ENCODE measurements at regions not wholly inside any gene's neighbourhood (a gene's known extent, or its start where the extent isn't known, plus 50 kb on each side); places are given as distances from the start of the nearest gene placed in this dataset.
"Not testable (repeated sequence)": the region's sequence is repeated elsewhere in the genome, so short reads cannot be mapped to it uniquely, and the experiment has no call there.

DNA sequence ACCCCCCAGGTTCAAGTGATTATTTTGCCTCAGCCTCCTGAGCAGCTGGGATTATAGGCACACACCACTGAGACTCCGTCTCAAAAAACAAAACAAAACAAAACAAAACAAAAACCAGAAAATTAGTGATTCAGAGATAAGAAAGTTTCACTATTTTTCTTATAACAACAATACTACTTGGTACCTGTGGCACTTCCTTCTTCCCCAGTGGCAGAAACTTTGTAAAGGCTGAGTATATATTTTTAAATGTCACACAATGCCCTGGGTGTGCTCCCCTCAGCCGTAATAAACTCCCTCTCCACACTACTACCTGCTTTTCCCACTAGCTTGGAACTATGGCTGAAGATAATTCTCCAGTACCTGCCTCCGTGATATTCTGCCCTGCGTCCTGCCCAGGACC lies 177.7 kb upstream of the TTC14 start:
- not testable (repeated sequence) for DNase-seq

DNA sequence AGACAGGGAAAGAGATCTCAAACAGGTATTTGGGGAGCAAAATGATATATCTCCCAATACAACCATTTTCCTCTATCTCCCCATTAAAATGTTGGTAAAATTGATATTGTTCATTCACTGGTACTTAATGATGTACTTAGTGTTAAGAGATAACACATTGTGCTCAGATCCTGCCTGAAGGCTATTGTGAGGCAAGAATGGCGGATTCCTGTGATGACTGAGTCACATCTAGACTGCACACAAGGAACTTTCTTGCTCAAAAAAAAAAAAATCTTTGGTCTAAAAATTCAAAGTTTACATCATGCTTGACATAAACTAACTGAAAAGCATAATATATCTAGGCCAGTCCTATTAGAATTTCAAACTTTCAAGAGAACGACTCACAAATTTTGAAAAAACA lies 171.1 kb upstream of the TTC14 start:
- DNase-seq, result no peak

DNA sequence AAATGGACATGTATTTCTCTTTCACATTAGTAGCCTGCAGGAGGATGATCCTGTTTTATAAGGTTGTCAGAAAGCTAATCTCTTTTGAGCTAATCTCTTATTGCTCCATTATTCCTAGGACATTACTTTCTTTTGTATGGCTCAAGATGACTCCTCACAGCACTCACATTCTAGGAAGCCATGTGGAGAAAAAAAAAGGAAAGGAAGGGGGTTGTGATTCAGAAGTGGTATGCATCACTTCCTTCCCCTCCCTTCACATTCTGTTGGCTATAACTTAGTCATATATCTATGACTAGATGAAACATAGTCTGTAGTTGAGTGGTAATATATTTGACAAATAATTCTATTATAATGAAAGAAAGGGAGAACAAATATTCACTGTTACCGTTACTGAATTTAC lies 168.8 kb upstream of the TTC14 start:
- no peak for DNase-seq

DNA sequence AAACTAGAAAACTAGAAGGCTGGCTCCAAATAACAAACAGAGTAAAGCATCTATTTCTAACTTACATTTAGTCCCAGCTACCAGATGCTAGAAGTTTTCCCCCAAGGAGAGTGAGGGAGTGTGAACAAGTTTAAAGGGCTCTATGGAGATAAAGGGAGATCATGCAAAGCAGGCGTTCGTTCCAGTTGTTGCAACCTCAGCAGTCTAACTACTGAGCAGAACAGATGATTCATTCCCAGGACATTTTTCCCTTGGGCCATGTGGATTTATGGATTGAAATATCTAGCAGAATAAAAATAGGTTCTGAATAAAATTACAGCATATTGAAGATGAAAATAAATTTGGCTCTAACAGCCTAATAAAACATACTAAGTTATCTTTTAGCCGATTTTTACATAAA lies 154.8 kb upstream of the TTC14 start:
- no peak for DNase-seq

DNA sequence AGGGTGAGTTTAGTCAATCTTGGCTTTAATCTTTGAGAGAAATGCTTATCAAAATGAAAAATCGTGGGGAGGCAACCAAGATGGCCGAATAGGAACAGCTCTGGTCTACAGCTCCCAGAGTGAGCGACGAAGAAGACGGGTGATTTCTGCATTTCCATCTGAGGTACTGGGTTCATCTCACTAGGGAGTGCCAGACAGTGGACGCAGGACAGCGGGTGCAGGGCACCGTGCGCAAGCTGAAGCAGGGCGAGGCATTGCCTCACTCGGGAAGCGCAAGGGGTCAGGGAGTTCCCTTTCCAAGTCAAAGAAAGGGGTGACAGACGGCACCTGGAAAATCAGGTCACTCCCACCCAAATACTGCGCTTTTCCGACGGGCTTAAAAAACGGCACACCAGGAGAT lies 153.6 kb upstream of the TTC14 start:
- DNase-seq, result not testable (repeated sequence)

DNA sequence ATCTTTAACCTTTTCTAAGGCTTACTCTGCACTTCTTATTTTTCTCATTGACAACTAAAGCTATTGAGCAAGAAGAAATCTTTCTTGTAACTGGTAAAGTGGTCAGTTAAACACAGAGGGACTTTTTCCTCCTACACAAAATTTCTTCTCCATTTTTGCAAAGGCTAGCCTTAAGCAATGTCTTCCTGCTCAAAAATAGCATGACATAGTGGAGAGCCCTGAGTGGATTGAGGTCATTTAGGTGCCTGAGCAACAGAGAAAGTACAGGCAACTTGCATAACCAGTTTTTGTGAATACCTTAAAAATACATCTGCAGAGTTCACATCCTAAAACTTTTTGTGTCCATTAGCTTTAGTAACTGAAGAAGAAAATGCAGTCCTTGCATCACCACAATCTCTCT lies 144.7 kb upstream of the TTC14 start:
- DNase-seq, result peak; percentile 17 to 55

DNA sequence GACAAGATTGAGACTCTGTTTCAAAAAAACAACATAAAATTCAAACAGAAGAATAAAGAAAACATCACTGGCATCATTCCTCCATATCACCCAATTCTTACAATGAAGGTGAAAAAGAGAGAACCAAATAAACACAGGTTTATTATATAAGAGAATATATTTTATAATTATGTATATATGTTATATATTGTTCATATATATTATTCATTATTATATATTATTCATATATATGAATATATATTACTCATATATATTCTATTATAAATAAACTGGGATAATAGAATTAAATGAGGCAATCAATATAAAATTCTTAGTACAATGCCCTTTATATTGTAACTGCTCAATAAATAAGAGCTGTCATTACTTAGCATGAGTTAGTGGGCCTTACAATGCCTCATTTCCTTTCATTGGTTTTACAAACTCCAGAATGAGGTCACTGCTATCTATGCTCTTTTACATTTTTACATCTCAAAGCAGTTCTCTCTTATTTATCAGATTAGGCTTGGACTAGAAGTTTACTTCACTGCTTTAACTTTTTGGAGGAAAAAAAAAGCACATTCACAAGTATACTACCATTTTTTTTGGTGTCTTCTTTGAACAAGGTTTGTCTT lies 135.5 kb upstream of the TTC14 start:
- no peak for DNase-seq

DNA sequence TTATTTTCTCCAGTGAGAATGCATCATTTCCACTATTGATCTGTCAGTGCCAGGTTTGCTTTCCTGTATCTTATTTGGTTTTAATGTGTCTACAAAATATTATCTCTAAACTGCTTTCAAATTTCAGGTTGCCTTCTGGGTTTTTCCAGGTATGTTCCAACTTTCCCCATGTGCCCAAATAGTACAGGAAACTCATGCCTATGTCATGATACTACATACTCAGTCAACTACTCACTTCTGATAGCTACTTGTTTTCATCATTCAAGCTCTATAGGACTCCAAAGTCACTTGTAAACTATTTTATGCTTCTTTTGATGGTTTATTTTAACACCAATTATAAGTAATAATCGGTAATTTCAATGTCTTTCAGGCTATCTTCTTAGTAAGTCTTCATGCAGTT lies 134.8 kb upstream of the TTC14 start:
- DNase-seq, result no peak

DNA sequence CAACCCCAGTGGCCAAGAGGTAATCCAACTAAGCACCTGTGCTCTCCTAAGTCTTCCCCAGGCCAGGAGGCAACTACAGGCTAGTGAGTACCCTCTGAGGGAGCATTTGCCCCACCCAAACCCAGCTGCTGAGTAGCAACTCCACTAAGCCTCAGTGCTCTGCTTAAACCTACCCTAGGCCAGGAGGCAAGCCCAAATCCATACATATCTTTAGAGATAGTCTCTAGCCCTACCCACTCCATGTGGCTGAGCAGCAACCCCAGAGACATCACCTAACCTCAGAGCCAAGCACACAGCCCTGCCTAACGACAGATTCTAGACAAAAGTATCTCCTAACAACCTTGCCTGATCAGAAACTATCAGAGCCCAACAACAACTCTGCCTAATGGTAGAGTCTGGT lies 132.8 kb upstream of the TTC14 start:
- DNase-seq, result no peak

DNA sequence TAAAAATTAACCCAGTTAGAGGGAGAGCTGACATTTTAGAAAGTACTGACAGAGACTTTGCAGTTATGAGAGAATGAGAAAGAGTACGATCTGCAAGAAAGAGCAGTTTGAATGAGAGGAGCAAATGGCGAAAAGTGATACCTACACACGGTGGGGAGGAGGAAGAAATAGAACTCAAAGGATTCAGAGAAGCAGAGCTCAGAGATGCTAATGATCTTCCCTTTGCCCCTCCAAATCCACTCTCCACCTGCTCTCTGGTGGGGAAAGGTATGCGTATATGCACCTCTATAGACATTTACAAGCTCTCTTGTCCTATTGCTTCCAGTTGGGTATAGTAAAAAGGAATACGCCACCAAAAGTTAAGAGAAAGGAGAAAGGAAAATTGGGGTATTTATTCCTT lies 123.3 kb upstream of the TTC14 start:
- no peak for DNase-seq

DNA sequence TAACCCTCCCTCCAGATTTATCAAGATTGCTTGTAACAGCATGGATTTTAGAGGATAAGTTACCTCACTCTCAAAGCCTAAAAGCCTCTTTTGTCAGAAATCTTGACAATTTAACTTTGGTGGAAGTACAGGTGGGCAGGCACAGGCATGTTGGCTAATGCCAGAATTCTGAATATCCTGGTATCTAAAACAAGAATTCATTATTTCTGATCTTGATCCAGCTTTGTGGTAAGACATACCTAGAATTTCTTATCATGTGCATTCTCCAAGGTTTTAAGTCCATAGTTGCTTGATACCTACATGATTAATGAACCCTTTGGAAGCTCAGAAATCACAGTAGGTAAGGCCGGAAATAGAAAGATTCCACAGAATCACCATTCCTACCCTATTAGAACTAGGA lies 109.9 kb upstream of the TTC14 start:
- DNase-seq, result no peak

DNA sequence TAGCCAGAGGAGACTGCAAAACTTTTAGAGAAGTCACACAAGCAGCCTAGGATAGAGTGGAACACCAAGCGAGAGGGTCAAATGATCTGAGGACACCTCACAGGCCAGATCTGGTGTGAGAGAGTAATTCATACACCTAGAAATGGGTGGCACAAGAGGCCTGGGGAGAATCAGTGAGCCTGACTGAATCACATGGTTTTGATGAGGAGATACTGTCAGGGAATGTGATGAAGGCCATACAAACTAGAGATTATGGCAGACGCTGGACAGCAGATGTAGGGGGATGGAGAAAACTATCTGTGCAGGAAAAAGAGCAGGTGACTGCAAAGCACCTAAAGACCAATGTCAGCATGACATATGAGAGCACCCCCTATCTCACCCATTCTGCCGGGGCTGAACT lies 105.0 kb upstream of the TTC14 start:
- DNase-seq, result no peak

DNA sequence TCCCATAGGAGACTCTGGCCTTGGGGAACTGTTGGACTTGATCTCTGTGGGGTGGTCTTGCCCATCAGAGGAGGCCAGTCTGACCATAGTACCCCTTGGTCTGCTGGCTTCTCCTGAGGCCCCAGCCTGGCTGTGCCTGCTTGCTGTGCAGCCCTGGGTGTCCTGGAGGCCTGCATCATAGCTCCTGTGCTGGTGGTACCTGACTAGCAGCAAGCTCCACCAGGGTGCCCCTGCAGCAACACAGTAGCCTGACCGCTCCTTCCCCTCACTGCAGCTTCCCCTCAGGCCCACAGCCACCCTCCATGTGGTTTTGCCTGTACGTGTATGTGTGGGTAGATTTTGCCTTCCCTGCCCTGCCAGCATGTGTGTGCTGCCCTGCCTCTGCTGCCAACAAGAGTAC lies 85.6 kb upstream of the TTC14 start:
- DNase-seq, result no peak

DNA sequence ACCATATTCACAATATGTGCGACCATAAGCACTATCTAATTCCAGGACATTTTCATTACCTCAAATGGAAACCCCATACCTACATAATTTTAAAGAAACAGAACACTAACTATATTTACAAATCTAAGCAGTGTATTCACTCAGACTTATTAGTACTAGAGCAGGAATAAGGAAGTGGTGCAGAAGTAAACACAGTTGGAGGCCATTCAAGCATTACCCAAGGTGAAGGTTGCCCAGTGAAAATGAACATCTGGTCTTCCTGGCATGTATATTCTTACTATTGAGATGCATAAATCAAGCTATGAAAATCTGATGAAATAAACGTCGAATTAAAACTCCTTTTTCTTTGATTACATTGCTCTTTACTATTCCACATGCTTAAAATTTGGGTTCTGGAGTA lies 78.9 kb upstream of the TTC14 start:
- DNase-seq, result no peak

DNA sequence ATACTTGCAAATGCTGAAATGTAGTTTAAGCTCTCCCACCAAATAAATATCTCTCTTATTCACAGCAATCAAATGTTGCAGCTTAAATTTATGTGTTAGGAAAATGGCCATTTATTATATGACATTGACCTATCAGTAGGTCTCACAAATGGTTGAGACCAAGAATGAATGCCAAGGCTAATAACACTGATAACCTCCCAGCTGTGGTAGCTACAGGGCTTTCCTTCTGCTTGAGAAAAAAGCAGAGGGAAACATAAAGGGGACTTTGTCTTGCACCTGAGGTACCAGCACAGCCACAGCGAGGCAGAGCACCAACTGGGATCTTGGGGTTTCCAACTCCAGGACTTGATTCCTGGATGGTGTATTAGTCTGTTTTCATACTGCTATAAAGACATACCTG lies 73.1 kb upstream of the TTC14 start:
- no peak for DNase-seq

DNA sequence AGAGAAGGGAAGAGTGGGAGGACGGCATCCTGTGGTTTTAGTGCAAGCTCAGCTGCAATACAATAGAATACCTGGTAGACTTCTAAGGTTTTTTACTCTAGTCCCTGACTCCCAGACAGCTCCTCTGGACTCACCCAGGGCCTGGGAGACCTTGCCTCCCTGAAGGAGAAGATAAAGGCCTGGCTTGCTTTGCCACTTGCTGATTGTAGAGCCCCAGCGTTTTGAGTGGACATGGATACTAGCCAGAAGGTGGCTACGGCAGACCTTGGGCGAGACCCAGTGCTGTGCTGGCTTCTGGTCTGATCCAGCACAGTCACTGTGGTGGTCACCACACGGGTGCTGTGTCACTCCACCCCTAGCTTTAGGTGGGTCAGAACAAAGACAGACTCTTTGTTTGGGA lies 72.2 kb upstream of the TTC14 start:
- no peak for DNase-seq

DNA sequence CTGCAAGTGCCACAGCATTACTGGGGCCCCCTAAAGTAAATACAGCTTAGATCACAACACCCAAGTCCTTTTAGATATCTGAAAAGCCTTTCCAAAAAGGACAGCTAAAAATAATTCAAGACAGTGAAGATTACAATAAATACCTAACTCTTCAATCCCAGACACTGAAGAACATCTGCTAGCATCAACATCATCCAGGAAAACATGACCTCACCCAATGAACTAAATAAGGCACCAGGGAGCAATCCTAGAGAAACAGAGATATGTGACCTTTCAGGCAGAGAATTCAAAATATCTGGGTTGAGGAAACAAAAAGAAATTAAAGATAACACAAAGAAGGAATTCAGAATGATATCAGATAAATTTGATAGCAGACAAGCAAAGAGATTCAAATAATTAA lies 71.7 kb upstream of the TTC14 start:
- DNase-seq, result no peak

DNA sequence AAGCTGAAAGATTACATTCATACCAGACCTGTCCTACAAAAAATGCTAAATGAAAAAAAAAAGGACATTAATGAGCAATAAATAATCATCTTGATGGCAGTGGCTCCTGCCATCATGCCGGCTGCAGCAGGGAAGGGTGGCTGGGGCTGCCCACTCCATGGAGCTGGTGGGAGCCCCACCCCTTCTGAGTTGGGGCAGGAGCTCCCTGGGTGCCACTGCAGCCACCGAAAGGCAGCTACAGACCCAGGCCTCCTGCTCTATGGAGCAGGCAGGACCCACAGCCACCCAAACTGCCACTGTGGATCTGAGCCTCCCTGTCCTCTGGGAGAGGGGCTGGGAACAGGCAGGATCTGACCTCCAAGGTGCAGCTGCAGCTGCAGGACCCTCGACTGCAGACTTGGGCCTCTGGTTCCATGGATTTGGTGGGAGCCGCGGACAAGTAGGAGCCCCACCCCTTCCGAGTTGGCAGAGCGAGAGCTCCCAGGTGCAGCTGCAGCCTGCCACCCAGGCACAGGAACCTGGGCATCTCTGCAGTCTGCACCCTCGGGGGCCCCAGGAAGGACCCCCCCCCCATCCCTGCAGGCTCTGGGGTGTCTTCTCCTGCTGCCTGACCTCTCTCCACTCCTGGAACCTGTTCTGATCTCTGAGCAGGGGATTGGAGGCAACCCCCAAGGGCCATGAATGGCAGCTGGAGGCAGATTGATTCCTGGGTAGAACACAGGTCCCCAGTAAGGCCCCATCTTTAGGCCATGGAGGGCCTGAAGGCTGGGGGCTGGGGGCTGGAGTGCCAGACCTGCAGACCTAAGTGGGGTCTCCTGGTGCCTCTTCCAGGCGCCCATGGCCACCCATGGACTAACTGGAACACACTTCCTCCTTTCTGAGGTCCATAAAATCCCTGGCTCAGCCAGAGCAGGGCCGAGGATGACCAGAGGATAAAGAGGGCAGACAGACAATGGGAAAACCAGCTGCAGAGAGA lies 70.4 kb upstream of the TTC14 start:
- no peak for DNase-seq

DNA sequence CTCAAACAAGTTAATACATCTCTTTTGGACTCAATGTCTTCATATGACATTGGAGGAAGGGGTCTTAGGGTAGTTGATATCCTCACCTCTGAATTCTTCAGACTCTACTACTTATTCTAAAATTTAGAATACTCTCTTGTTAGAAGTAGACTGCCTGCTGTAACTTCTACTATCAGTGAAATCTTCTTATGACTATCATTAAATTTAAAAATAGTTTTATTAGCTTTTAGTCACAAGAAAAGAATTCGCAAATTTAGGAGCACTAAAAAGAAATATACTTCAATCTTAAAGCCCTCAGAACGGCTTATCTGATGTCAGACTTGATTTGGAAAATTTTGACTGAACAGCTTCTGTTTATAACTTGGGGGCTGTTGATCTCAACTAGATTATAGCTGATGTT lies 67.1 kb upstream of the TTC14 start:
- DNase-seq, result no peak

DNA sequence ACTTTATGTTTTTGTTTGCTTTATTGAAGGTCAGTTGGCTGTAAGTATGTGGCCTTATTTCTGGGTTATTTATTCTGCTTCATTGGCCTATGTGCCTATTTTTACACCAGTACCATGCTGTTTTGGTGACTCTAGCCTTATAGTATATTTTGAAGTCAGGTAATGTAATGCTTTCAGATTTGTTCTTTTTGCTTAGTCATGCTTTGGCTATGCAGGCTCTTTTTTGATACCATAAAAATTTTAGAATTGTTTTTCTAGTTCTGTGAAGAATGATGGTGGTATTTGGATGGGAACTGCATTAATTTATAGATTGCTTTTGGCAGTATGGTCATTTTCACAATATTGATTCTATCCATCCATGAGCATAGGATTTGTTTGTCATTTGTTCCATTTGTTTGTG lies 63.5 kb upstream of the TTC14 start:
- DNase-seq, result no peak

DNA sequence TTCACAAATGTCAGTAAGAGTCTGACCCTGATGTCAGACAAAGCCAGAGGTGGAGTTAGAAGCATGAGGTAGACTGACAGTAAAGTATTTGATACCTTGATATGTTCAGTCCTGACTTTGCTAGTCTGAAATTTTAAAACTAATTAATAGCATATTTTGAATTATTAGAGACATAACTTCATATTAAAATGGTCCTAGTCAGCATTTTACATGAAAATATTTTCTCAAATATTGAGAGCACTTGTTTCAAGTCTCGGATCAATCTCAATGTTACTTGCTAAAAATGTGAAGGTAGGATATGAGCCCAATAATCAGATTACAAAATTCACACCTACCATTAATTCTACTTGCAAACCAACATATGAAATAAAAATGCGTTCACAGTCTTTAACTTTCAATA lies 58.1 kb upstream of the TTC14 start:
- DNase-seq, result no peak

DNA sequence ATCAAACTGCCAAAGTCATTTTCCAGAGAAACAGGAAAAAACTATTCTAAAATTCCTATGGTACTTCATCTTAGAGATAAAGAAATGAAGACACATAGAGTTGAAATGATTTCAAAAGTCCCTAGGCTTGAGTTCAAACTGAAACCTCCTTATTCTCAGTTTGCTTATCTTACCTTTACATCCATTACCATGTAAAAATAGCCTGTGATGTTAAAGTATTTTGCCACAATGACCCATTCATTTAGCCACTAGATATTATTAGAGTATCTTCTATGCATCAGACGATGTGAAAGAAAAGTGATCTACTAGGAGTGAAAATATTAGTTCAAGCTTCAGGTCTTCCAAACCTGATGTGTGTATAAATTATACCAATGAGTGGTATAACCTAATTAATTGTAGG lies 55.1 kb upstream of the TTC14 start:
- DNase-seq, result no peak

DNA sequence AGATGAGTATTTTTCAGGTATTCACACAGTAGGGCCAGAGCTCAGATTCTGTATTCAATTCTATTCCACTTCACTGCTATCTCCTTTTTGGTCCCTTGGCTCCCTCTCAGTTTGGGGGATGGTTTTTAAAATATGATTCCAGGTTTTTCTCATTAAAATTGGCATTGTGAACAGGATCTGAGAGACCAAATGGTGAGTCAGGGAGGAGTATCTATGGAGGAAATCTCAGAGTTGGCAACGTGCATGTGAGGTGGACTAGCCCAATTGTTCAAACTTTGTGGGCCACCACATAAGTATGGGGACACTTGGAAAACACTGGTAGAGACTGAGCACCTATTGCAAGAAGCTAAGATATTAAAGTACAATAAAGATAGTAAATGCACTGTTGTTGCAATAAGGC lies 53.9 kb upstream of the TTC14 start:
- no peak for DNase-seq

Measured in inflammatory macrophage treated with lipopolysaccharide for 1 hour (primary cell).